WTC11 (cell line): ENCODE measurements at regions not wholly inside any gene's neighbourhood (a gene's known extent, or its start where the extent isn't known, plus 50 kb on each side); places are given as distances from the start of the nearest gene placed in this dataset.

Source experiments
- ATAC-seq: fragments of 200-7000 bp; cut with Tn5 transposase; 2 replicates; pipeline ENCODE4 v1.10.0; 2021; ENCODE audit warnings: mild to moderate bottlenecking, moderate library complexity
- CTCF ChIA-PET: fragments of 300-600 bp; sonication (Branson Sonifier 250); formaldehyde crosslinking; loops from one replicate; lab custom pipeline; 2021; ENCODE audit warnings: antibody characterized with exemption; lab: Charles Lee
- POLR2A ChIA-PET: fragments of 350-600 bp; sonication (Branson Sonifier 250); formaldehyde crosslinking; loops from one replicate; lab custom pipeline; 2021; ENCODE audit warnings: antibody characterized with exemption; lab: Charles Lee
- DNase-seq: peaks from one replicate; pipeline ENCODE4 v3.0.0; 2021; ENCODE audit warnings: low spot score
- H3K27ac Mint-ChIP-seq: 2 replicates; pipeline ENCODE4 v1.8.0; 2021; ENCODE audit warnings: mixed read lengths
- H3K27me3 Mint-ChIP-seq: 2 replicates; pipeline ENCODE4 v1.8.0; 2021; ENCODE audit warnings: low read depth, mild to moderate bottlenecking, moderate library complexity, mixed read lengths
- H3K36me3 Mint-ChIP-seq: 2 replicates; pipeline ENCODE4 v1.8.0; 2021; ENCODE audit warnings: mixed read lengths
- H3K4me1 Mint-ChIP-seq: 2 replicates; pipeline ENCODE4 v1.8.0; 2022; ENCODE audit warnings: mixed read lengths
- H3K4me3 Mint-ChIP-seq: 2 replicates; pipeline ENCODE4 v1.8.0; 2021; ENCODE audit warnings: mild to moderate bottlenecking, moderate library complexity, mixed read lengths
- H3K9me3 Mint-ChIP-seq: 2 replicates; pipeline ENCODE4 v1.8.0; 2021; ENCODE audit warnings: mixed read lengths
- ELF4 ChIP-seq: sonication (generic); formaldehyde crosslinking; IDR thresholded peaks from 2 replicates; pipeline ENCODE4 v1.8.1; 2022; ENCODE audit warnings: low read depth, mild to moderate bottlenecking, moderate library complexity, missing genetic modification reagents
- GTF2I ChIP-seq: fragments of 250-450 bp; sonication (Bioruptor Pico); conservative IDR thresholded peaks from 2 replicates; pipeline ENCODE4 v1.4.0; 2021; ENCODE audit warnings: mild to moderate bottlenecking
- HMGA2 ChIP-seq: fragments of 250-450 bp; sonication (Bioruptor Pico); IDR thresholded peaks from 2 replicates; pipeline ENCODE4 v1.4.0; 2021; ENCODE audit warnings: mild to moderate bottlenecking, moderate library complexity
- MXD4 ChIP-seq: fragments of 250-450 bp; sonication (Bioruptor Pico); IDR thresholded peaks from 2 replicates; pipeline ENCODE4 v1.8.0; 2021; ENCODE audit warnings: mild to moderate bottlenecking, moderate library complexity, borderline replicate concordance
- SMAD3 ChIP-seq: sonication (generic); formaldehyde crosslinking; IDR thresholded peaks from 2 replicates; pipeline ENCODE4 v1.8.0; 2022; ENCODE audit warnings: missing genetic modification reagents, mild to moderate bottlenecking, borderline replicate concordance
- ZNF423 ChIP-seq: fragments of 250-450 bp; sonication (Bioruptor Pico); IDR thresholded peaks from 2 replicates; pipeline ENCODE4 v2.1.2; 2022; ENCODE audit warnings: mild to moderate bottlenecking, moderate library complexity
- TF ChIP-seq, protein P1 (sequence below): fragments of 250-450 bp; sonication (Bioruptor Pico); IDR thresholded peaks from 2 replicates; pipeline ENCODE4 v2.1.2; 2022; ENCODE audit warnings: mild to moderate bottlenecking, moderate library complexity
- TF ChIP-seq, protein P2 (sequence below): fragments of 250-450 bp; sonication (Bioruptor Pico); IDR thresholded peaks from 2 replicates; pipeline ENCODE4 v1.8.0; 2021; ENCODE audit warnings: mild to moderate bottlenecking
- TF ChIP-seq, protein P3 (sequence below): sonication (generic); formaldehyde crosslinking; IDR thresholded peaks from 2 replicates; pipeline ENCODE4 v1.8.1; 2023; ENCODE audit warnings: mild to moderate bottlenecking, missing genetic modification reagents
- TF ChIP-seq, protein P4 (sequence below): fragments of 250-450 bp; sonication (Bioruptor Pico); IDR thresholded peaks from 2 replicates; pipeline ENCODE4 v1.9.0; 2021; ENCODE audit warnings: mild to moderate bottlenecking
- TF ChIP-seq, protein P5 (sequence below): sonication (generic); formaldehyde crosslinking; IDR thresholded peaks from 2 replicates; pipeline ENCODE4 v1.8.1; 2023; ENCODE audit warnings: mild to moderate bottlenecking, moderate library complexity, missing genetic modification reagents

DNA sequence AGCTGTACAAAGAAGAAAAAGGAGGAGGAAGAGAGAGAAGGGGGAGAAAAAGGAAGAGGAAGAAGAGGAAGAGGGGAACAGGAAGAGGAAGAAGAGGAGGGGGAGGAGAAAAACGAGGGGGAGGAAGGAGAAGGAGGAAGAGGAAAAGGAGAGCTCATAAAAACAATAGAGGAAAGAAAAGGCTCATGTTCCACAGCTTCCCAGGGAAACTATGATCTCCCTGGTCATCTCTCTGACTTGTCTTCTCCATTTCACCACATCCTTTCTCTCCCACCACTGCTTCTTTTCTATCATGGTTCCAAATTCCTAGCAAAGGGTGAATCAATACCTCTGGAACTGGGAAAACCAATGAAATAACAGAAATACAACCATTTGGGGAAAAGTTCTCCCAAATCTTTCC is 254.1 kb upstream of the ERCC4 start:
- ChIA-PET POLR2A (no interaction called here), CTCF (no interaction called here)
- DNase-seq (no peak), ATAC-seq (no peak)
- Mint-ChIP-seq H3K4me1 (no peaks in the 10 kb centered on the region), H3K4me3 (no peak overlapping the region), H3K27ac (no peak overlapping the region), H3K27me3 (no peaks in the 10 kb centered on the region), H3K9me3 (peaks cover 9% of the 10 kb centered on the region), H3K36me3 (peaks cover 4% of the 10 kb centered on the region)
- no peak for TF ChIP-seq GTF2I (CRISPR knock-in tag)
- TF ChIP-seq ELF4 (CRISPR knock-in tag), result no peak

DNA sequence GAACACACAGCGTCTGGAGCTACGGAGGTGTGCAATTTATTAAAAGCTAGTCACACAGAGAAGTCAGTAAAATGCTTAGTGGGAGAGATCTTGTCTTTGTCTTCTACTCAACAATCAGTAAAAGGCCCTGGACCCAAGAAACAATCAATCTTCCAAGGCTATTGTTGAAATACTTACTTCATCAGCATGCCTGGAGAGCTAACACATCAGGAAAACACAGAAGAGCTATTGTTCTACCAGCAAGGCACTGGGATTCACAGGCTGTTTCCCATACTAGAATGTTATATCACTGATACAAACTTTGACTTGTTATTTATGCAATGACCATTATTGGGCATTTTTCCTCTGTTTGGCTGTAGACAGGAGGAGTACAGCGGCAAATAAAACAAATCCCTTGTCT is 247.8 kb upstream of the ERCC4 start:
- DNase-seq (no peak), ATAC-seq (no peak)

More for the DNA sequence above, 247.8 kb upstream of the ERCC4 start:
- Mint-ChIP-seq H3K36me3 (peaks cover 4% of the 10 kb centered on the region), H3K27me3 (no peaks in the 10 kb centered on the region), H3K4me3 (no peak overlapping the region), H3K4me1 (0 out of 2 replicates have a peak, but pooled peaks cover 3% of the 10 kb centered on the region), H3K27ac (no peak overlapping the region), H3K9me3 (peaks cover 28% of the 10 kb centered on the region)
- TF ChIP-seq, protein P1, sequence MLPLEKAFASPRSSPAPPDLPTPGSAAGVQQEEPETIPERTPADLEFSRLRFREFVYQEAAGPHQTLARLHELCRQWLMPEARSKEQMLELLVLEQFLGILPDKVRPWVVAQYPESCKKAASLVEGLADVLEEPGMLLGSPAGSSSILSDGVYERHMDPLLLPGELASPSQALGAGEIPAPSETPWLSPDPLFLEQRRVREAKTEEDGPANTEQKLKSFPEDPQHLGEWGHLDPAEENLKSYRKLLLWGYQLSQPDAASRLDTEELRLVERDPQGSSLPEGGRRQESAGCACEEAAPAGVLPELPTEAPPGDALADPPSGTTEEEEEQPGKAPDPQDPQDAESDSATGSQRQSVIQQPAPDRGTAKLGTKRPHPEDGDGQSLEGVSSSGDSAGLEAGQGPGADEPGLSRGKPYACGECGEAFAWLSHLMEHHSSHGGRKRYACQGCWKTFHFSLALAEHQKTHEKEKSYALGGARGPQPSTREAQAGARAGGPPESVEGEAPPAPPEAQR (CRISPR knock-in tag), result no peak
- TF ChIP-seq, protein P2, sequence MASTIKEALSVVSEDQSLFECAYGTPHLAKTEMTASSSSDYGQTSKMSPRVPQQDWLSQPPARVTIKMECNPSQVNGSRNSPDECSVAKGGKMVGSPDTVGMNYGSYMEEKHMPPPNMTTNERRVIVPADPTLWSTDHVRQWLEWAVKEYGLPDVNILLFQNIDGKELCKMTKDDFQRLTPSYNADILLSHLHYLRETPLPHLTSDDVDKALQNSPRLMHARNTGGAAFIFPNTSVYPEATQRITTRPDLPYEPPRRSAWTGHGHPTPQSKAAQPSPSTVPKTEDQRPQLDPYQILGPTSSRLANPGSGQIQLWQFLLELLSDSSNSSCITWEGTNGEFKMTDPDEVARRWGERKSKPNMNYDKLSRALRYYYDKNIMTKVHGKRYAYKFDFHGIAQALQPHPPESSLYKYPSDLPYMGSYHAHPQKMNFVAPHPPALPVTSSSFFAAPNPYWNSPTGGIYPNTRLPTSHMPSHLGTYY (CRISPR knock-in tag), result no peak
- TF ChIP-seq SMAD3 (no peak), MXD4 (CRISPR knock-in tag) (no peak), HMGA2 (CRISPR knock-in tag) (no peak), ZNF423 (no peak)
- TF ChIP-seq, protein P3, sequence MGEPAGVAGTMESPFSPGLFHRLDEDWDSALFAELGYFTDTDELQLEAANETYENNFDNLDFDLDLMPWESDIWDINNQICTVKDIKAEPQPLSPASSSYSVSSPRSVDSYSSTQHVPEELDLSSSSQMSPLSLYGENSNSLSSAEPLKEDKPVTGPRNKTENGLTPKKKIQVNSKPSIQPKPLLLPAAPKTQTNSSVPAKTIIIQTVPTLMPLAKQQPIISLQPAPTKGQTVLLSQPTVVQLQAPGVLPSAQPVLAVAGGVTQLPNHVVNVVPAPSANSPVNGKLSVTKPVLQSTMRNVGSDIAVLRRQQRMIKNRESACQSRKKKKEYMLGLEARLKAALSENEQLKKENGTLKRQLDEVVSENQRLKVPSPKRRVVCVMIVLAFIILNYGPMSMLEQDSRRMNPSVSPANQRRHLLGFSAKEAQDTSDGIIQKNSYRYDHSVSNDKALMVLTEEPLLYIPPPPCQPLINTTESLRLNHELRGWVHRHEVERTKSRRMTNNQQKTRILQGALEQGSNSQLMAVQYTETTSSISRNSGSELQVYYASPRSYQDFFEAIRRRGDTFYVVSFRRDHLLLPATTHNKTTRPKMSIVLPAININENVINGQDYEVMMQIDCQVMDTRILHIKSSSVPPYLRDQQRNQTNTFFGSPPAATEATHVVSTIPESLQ (CRISPR knock-in tag), result no peak
- TF ChIP-seq, protein P4, sequence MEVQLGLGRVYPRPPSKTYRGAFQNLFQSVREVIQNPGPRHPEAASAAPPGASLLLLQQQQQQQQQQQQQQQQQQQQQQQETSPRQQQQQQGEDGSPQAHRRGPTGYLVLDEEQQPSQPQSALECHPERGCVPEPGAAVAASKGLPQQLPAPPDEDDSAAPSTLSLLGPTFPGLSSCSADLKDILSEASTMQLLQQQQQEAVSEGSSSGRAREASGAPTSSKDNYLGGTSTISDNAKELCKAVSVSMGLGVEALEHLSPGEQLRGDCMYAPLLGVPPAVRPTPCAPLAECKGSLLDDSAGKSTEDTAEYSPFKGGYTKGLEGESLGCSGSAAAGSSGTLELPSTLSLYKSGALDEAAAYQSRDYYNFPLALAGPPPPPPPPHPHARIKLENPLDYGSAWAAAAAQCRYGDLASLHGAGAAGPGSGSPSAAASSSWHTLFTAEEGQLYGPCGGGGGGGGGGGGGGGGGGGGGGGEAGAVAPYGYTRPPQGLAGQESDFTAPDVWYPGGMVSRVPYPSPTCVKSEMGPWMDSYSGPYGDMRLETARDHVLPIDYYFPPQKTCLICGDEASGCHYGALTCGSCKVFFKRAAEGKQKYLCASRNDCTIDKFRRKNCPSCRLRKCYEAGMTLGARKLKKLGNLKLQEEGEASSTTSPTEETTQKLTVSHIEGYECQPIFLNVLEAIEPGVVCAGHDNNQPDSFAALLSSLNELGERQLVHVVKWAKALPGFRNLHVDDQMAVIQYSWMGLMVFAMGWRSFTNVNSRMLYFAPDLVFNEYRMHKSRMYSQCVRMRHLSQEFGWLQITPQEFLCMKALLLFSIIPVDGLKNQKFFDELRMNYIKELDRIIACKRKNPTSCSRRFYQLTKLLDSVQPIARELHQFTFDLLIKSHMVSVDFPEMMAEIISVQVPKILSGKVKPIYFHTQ, result no peak
- TF ChIP-seq, protein P5, sequence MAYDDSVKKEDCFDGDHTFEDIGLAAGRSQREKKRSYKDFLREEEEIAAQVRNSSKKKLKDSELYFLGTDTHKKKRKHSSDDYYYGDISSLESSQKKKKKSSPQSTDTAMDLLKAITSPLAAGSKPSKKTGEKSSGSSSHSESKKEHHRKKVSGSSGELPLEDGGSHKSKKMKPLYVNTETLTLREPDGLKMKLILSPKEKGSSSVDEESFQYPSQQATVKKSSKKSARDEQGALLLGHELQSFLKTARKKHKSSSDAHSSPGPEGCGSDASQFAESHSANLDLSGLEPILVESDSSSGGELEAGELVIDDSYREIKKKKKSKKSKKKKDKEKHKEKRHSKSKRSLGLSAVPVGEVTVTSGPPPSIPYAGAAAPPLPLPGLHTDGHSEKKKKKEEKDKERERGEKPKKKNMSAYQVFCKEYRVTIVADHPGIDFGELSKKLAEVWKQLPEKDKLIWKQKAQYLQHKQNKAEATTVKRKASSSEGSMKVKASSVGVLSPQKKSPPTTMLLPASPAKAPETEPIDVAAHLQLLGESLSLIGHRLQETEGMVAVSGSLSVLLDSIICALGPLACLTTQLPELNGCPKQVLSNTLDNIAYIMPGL, result no peak
- POLR2A ChIA-PET, result no interaction called here
- CTCF ChIA-PET, result interaction anchor here (1.0 kb wide), 1 partner anchor 176 kb away, joined by 3 read pairs; no protein-coding TSS in a partner anchor
